ENCODE measurements at regions not wholly inside any gene's neighbourhood (a gene's known extent, or its start where the extent isn't known, plus 50 kb on each side); places are given as distances from the start of the nearest gene placed in this dataset.
"Not testable (repeated sequence)": the region's sequence is repeated elsewhere in the genome, so short reads cannot be mapped to it uniquely, and the experiment has no call there.

DNA sequence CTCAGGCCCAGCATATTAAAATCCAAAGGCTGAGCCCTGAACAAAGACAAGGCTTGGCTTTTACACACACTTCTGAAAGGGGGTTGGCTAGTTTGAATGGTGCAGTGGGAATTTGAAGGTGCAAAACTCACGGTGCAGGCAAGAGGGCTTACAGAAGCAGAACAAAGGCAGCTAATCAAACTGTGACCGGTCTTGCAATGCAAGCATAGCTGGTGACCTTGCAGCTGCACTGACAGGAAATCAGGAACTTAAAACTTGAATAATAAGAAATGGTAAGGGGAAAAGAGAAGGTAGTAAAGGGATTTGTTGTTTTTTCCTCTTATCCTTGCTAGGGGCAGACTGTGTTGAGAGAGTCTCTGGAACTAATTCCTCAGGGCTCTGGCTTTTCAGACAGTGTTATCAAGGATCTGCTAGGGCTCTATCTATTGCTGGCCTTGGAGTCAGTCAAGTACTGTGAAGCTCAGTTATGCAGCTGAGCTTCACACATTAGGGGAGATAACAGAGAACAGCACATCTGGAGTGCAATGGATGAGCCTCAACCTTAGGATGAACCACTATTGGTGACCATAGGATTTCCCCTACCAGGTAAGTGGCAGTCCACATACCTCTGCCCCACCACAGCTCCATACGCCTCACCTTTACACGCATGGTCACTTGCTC lies 97.6 kb downstream of the PPIAL4G start:
- DNase-seq: no peak

DNA sequence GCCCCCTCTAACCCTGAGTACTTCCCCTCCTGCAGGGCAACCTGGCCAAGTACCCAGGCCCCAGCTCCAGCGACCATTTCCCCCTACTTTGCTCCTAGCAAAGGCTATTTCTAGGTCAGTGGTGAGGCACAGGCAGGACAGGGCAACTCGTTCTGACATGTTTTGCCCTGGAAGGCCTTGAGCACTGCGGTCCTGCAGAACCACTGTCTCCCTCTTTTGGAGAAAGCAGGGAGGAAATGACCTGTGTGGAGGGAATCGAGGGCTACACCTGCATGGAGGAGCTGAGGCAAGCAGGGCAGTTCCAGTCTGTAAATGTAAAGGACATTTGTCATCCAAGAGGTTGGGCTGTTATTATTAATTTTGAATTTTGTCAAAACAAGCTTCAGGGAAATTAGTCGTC lies 99.1 kb downstream of the PPIAL4G start:
- no peak for DNase-seq

GRCh38 chr1:148379697-148380096 lies 103.4 kb downstream of the PPIAL4G start:
- no peak for DNase-seq

GRCh38 chr1:148379170-148379500 lies 104.0 kb downstream of the PPIAL4G start:
- no peak for DNase-seq

DNA sequence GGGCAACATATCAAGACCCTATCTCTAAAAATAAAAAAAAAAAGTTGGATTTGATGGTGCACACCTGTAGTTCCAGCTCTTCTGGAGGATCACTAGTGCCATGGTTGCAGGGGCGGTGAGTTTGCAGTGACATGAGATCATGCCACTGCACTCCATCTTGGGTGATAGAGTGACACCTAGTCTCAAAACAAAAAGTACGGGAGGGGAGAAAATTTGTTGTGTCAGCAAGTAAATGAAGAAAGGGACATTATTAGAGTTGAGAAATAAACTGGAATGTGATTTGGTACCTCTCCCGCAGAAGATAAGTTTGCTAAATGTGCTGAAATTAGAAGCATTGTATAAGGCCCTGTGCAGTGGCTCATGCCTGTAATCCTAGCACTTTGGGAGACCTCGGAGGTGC lies 105.1 kb downstream of the PPIAL4G start:
- not testable (repeated sequence) for DNase-seq

DNA sequence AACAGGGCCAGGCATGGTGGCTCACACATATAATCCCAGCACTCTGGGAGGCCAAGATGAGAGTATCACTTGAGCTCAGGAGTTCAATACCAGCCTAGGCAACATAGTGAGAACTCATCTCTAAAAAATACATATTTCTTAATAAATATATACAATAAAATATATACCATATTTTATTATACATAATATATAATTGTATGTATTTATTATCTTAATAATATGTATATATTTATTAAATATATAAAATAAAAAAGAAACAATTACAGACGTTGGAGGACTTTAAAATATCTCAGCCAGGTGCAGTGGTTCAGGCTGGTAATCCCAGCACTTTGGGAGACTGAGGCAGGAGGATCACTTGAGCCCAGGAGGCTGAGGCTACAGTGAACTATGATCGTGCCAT lies 106.1 kb downstream of the PPIAL4G start:
- not testable (repeated sequence) for DNase-seq

DNA sequence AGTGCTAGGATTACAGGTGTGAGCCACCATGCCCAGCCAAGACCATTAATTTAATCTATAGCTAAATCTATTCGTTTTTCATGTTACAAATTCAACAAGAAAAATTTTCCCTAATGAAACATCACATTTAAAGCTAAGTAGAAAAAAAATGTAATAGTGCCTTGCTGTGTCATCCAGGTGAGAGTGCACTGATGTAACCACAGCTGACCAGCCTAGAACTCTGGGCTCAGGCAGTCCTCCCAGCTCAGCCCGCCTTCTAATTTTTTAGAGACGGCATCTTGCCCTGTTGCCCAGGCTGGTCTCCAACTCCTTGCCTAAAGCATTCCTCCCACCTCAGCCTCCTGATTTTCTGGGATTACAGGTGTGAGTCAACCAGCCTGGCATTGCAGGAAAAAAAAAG lies 109.0 kb downstream of the PPIAL4G start:
- no peak for DNase-seq

DNA sequence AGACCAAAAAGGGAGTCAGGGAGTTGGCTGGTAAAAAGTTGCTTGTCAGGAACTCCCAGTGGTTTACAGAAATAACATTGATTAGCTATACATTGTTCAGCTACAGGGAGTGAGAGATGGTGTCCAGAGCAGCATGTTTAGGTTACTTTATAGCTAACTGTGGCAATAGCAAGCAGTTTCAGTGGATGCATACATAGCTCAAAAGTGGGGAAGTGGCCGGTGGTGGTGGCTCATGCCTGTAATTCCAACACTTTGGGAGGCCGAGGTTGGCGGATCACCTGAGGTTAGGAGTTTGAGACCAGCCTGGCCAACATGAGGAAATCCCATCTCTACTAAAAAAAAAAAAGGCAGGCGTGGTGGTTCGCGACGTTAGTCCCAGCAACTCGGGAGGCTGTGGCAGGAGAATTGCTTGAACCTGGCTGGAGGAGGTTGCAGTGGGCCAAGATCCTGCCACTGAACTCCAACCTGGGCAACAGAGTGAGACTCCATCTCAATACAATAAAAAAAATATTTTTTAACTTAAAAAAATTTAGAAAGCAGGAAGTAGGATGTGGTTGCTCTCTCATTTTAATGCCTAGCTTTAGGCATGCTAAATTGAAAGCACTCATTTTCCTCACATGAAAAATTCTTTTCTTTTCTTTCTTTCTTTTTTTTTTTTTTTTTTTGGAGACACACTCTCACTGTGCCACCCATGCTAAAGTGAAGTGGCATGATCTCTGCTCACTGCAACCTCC lies 109.7 kb downstream of the PPIAL4G start:
- DNase-seq: no peak

GRCh38 chr1:148372731-148373130 lies 110.4 kb downstream of the PPIAL4G start:
- no peak for DNase-seq

DNA sequence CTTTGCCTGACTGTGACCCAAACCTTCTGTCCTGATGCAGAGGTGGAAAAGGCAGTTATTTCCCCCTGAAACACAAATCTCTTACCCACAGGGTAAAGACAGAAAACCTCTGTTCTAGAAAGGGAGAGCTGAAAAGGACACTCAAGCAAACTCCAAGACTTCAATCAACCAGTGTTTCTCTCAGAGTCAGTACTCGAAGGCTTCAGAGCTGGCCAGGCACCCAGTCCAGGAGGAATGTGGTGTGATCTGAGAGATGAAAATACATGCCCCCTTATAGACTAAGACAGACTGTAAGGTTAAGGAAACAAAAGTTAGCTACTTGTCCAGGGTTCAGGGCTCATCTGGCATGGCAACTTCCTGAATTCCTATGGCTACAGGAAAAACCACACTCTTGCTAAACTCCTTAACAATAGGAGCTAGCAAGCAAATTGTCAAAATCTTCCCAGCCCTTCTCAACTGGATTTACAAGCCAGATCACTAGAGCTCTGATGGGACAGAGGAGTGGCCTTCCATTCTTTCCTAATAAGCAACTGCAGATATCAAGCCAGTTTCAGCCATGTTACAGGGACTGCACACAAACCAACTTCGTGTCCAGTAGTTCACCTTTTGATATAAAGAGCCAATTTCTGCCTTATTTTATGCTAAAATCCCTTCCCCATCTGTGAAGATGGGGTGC lies 110.9 kb downstream of the PPIAL4G start:
- not testable (repeated sequence) for DNase-seq

- peak; percentile 73 for DNase-seq
Measured at GRCh38 chr1:148371551-148371994, 111.5 kb downstream of the PPIAL4G start.

- DNase-seq: not testable (repeated sequence)
Measured at GRCh38 chr1:148370661-148371060, 112.4 kb downstream of the PPIAL4G start.

- no peak for DNase-seq
Measured at GRCh38 chr1:148367596-148367995, 115.5 kb downstream of the PPIAL4G start.

DNA sequence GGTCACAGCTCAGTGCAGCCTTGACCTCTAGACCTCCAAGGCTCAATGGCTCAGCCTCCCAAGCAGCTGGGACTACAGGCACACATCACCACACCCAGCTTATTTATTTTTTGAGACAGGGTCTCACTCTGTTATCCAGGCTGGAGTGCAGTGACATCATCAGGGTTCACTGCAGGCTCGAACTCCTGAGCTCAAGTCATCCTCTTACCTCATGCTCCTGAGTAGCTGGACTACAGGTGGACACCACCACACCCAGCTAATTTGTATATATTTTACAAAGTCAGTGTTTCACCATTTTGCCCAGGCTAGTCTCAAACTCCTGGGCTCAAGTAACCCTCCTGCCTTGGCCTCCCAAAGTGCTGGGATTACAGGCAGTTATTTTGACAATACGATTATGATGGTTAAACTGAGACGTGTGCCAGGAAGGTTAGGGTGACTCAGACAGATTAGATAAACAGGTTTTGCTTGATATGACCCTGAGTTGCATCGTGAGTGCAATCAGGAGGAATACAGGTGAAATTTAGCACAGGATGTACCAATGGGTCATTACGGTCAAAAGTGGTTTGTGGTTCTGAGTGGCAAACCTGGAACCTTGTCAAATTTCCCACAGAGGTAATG lies 116.9 kb downstream of the PPIAL4G start:
- DNase-seq: not testable (repeated sequence)

DNA sequence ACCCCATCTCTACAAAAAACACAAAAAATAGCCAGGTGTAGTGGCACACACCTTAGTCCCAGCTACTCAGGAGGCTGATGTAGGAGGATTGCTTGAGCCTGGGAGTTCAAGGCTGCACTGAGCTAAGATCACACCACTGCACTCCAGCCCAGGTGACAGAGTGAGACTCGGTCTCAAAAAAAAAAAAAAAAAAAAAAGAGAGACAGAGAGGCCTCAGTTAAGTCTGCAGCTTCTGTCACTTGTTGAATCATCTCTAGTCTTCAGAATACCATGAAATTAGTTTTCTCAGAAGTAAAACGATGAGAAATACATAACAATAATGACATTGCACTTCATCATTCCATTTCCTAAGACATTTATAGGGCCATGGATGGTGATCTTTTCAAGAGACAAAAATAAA lies 118.0 kb downstream of the PPIAL4G start:
- not testable (repeated sequence) for DNase-seq

DNA sequence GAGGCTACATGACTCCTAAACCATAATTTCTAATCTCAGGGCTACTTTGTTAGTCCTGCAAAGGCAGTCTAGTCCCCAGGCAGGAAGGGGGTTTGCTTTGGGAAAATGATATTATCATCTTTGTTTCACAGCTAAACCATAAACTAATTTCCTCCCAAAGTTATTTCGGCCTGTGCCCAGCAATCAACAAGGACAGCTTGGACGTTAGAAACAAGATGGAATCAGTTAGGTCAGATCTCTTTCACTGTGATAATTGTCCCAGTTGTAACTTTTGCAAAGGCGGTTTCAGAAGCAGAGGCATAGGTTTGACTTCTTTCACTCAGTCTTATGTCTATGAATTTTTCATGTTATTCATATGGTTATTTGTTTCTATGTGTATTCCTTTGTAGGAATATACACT lies 119.1 kb downstream of the PPIAL4G start:
- DNase-seq: not testable (repeated sequence)

DNA sequence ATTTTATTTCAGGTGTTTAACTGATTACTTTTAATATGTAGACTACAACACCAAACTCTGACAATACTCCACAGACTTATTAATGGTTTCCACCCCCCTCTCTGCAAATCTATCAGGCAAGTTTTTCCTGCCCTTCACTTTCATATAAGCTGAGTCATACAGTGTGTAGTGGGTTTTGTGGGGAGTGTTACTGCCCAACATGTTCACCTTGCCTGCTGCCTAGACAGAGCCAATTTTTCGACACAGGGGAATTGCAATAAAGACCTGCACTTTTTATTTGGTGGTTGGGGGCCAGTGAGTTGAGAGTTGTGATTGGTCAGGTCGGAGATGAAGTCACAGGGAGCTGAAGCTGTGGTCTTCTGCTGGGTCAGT lies 119.7 kb downstream of the PPIAL4G start:
- DNase-seq: no peak

DNA sequence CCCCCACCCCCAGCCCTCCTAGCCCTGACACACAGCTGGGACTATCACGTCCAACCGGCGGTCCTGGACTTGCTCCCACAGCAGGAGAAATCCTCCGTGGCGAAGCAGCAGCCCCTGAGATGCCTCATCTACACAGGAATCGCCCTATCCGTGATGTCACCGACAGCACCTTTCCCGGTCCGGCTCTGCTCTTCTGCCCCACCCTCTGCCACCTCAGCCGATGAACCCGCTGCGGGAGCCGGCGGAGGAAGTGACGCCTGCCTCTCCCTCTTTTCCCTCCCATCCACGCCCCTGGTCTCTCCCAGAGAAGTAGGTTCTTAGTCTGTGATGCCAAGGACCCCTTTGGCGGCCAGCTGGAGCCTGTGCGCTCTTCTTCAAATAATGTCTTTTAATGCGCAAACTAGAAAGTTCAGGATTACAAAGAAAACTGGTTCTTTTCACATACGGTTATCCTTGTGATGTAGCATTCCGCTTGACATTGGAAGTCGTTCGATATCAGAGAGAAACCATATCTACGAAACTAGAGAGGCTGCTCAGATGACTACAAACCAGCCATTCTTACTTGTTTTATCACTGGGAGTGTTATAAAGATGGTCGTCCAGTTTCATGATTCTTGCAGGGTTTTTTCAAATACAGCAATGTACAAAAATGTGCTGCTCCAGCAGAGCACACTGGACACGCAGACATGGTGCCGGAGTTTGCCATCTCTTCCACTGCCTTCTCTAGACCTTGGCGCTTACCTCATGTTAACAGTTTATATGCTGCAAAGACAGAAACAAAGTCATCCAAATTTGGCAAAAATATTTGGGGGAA lies 120.3 kb downstream of the PPIAL4G start:
- DNase-seq: no peak

DNA sequence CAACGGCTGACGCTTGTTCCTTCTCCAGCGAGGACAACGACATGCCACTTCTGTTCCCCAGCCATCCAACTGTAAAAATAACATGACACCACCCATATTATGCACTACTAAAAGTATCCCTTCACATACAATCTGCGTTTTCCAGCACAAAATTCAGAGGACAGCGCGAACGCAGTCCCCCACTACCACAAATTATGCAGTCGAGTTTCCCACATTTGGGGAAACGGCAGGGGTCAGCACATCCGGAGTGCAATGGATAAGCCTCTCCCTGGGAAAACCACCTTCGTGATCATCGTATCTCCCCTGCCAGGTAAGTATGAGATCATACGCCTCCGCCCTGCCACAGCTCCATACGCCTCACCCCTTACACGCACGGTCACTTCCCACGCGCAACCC lies 120.9 kb downstream of the PPIAL4G start:
- DNase-seq: no peak

DNA sequence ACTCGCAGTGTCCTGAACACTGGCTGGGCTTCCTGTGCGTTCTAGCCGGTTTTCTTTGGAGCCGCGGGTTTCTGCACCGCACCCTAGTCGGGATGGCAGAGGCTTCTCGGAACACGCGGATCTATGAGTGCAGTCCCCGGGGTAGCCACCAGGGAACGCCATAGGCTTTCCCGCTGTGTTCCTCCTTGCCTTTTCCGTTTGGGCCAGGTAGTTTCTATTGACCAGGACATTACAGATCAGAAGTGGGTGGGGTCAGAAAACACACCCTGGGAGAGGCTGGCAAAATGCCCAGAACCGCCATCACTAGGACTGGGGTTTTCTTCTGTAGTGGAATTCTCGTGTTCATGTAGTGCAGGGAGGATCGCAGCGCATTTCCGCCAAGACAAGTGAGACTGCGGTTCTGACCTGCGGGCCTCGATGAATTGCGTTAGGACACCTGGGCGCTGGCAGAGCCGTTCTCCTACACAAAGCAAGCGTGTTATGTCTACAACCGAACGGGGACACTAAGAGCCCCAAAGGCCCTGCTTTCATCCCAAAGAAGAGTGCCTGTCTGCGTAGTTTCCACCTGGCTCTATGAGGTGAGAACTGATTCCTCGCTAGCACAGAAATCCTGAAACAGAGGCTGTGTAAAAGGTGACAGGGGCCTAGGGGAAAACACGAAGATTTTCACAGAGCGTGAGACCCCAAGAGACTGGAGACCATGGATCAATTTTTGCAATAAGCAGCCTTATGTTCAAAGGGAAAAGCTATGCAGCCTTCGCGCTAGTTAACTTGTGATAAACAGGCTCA lies 121.5 kb downstream of the PPIAL4G start:
- not testable (repeated sequence) for DNase-seq

DNA sequence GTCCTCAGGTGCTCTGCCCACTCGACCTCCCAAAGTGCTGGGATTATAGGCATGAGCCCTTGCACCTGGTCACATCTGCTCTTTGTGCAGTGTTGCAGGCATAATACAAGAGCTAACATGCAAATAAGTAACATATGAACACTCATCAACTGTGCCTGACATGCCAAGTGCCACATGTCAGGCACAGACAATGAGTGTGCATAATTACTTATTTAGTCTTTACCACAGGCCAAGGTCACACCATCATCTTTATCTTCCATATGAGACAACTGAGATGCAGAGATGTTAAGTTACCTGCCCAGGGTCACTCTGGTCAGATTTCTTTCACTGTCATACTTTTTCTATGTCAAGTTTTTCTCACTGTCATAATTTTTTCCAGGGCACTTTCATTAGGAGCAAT lies 126.1 kb downstream of the PPIAL4G start:
- DNase-seq: no peak

DNA sequence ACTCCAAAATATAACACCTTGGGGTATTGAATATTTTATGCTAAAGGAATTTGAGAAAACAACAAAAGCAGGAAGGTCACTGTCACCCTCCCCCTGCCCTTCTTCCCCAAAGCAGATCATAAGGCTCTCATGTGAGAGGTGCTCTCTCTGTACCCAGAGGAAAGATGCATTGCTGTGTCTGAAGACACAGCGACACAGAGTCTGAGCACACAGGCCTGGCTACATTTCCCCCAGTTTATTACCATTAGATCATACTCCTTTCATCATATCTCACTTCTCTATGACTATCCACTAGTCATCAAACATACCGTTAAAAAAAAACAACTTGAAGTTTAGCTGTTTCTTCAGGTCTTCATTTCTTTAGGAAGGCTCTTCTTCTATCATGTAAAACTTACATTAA lies 127.1 kb downstream of the PPIAL4G start:
- no peak for DNase-seq
